ENCODE measurements at regions not wholly inside any gene's neighbourhood (a gene's known extent, or its start where the extent isn't known, plus 50 kb on each side); places are given as distances from the start of the nearest gene placed in this dataset.

- no peak for TF ChIP-seq CTCF (conservative IDR thresholded peaks at IDR 0.05; ENCODE audit: low read depth, low read length)
- no peak for TF ChIP-seq POLR2A (IDR thresholded peaks at IDR 0.05; ENCODE audit: low read depth, low read length)
- TF ChIP-seq MAFK (IDR thresholded peaks at IDR 0.05; ENCODE audit: low read depth, low read length) = no peak
- TF ChIP-seq CHD1 (IDR thresholded peaks at IDR 0.05; ENCODE audit: low read depth, low read length) = no peak
- TF ChIP-seq CEBPB (IDR thresholded peaks at IDR 0.05; ENCODE audit: low read depth, low read length) = no peak
- TF ChIP-seq RFX5 (IDR thresholded peaks at IDR 0.05; ENCODE audit: low read depth, low read length) = no peak
- TF ChIP-seq RAD21 (IDR thresholded peaks at IDR 0.05; ENCODE audit: low read length) = no peak
- no peak for TF ChIP-seq FOS (IDR thresholded peaks at IDR 0.05; ENCODE audit: low read depth, low read length)
Measured at GRCh38 chr3:135382621-135383020, 582.9 kb upstream of the PPP2R3A start.
